Chondrocyte (in vitro differentiated cells): ENCODE measurements at regions not wholly inside any gene's neighbourhood (a gene's known extent, or its start where the extent isn't known, plus 50 kb on each side); places are given as distances from the start of the nearest gene placed in this dataset.

Experiments
- DNase-seq: peaks from one replicate; pipeline ENCODE4 v3.0.0; 2021; ENCODE audit warnings: mixed read lengths, low spot score
- H3K27ac Mint-ChIP-seq: one replicate; pipeline ENCODE4 v1.8.0; 2021; ENCODE audit warnings: mild to moderate bottlenecking, moderate library complexity, mixed read lengths; ENCODE audit not compliant: unreplicated experiment
- H3K27me3 Mint-ChIP-seq: 2 replicates; pipeline ENCODE4 v1.8.0; 2021; ENCODE audit warnings: low read depth, mixed read lengths
- H3K36me3 Mint-ChIP-seq: 2 replicates; pipeline ENCODE4 v1.8.0; 2021; ENCODE audit warnings: low read depth, mixed read lengths
- H3K4me1 Mint-ChIP-seq: 2 replicates; pipeline ENCODE4 v1.8.0; 2021; ENCODE audit warnings: low read depth, mild to moderate bottlenecking, mixed read lengths
- H3K4me3 Mint-ChIP-seq: one replicate; pipeline ENCODE4 v1.8.0; 2021; ENCODE audit warnings: mild to moderate bottlenecking, moderate library complexity, mixed read lengths; ENCODE audit not compliant: unreplicated experiment
- H3K9me3 Mint-ChIP-seq: 2 replicates; pipeline ENCODE4 v1.8.0; 2021; ENCODE audit warnings: low read depth, mixed read lengths
- CTCF ChIP-seq: fragments of 200-600 bp; sonication (generic); IDR thresholded peaks from 2 replicates; pipeline ENCODE4 v1.5.0; 2021; ENCODE audit warnings: antibody characterized with exemption, mild to moderate bottlenecking, moderate library complexity

DNA sequence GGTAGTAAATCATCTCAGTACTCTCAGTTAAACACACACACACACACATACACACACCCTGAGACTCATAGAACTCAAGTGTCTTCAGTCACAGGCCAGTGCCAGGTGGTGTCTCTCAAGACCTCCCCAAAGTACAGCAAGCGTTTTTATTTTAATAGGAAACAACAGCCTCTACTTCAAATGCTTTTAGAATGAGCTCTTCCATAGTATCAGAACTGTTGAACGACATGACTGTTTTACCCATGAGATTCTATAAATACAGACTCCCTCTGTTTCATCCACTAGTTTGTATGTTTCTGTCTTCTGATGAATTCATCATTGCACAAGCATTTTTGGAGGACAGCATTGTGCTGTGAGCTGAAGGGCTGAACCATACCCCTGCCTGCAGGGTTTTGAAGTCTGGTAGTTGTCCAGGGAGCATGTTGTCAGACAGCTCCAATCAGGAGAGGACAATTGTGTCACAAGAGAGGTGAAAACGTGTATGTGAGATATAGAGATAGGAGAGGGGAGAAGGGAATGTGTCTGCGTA, 201.0 kb upstream of the BCL6 start:
- no peaks in the 10 kb centered on the region for H3K9me3 Mint-ChIP-seq
- TF ChIP-seq CTCF: no peak
- H3K36me3 Mint-ChIP-seq: no peaks in the 10 kb centered on the region
- H3K27me3 Mint-ChIP-seq: no peaks in the 10 kb centered on the region
- H3K27ac Mint-ChIP-seq: peak overlapping the region; percentile 2
- H3K4me3 Mint-ChIP-seq: no peak overlapping the region
- peaks cover 7% of the 10 kb centered on the region for H3K4me1 Mint-ChIP-seq
- DNase-seq: no peak

- H3K9me3 Mint-ChIP-seq: no peaks in the 10 kb centered on the region
- no peak for DNase-seq
- H3K27me3 Mint-ChIP-seq: no peaks in the 10 kb centered on the region
- H3K4me1 Mint-ChIP-seq: peaks cover 7% of the 10 kb centered on the region
- no peak overlapping the region for H3K27ac Mint-ChIP-seq
- no peaks in the 10 kb centered on the region for H3K36me3 Mint-ChIP-seq
- no peak for TF ChIP-seq CTCF
- no peak overlapping the region for H3K4me3 Mint-ChIP-seq
Measured at GRCh38 chr3:187946981-187947380, 201.7 kb upstream of the BCL6 start.

- no peak for TF ChIP-seq CTCF
- DNase-seq: no peak
- no peak overlapping the region for H3K27ac Mint-ChIP-seq
- H3K4me3 Mint-ChIP-seq: no peak overlapping the region
- no peaks in the 10 kb centered on the region for H3K9me3 Mint-ChIP-seq
- no peaks in the 10 kb centered on the region for H3K36me3 Mint-ChIP-seq
- H3K27me3 Mint-ChIP-seq: no peaks in the 10 kb centered on the region
- peaks cover 7% of the 10 kb centered on the region for H3K4me1 Mint-ChIP-seq
Measured at GRCh38 chr3:187947927-187948682, 202.8 kb upstream of the BCL6 start.

DNA sequence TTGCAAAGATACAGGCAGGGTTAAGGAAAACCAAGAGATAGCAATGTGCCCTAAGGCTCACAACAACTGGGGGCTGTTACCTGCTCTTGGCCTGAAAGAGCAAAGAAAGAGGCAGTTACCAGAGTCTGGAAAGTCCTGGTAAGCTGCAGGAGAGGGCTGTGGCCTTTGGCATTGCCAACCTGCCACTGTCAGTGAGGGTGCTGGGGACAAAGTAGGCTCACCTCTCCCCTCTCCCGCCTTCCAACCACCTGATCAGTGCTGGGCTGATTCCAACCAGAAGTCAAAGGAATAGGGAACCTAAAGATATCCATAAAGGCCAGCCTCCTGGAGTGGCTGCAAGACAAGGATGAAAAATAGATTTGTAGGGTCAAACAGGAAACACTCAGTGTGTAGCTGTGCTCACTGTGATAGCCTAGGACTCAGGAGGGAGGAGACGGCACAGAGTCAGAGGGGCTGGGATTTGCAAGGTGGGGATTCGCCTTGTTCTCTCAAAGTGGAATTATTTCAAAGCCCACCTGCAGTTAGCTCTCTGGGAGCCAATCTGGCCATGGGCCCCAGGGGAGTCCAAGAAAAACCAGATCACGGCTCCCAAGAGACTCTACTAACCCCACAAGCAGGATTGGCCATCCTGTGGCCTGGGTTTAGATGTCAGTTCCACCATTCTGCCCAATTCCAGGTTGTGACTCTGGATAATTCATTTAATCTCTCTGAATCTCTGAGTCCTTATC, 204.0 kb upstream of the BCL6 start:
- Mint-ChIP-seq H3K4me1 (peaks cover 7% of the 10 kb centered on the region), H3K36me3 (no peaks in the 10 kb centered on the region), H3K4me3 (no peak overlapping the region), H3K27ac (no peak overlapping the region), H3K27me3 (no peaks in the 10 kb centered on the region), H3K9me3 (no peaks in the 10 kb centered on the region)
- DNase-seq: no peak
- TF ChIP-seq CTCF: no peak

GRCh38 chr3:187950671-187951070, 203.3 kb upstream of the LPP start:
- Mint-ChIP-seq H3K9me3 (no peaks in the 10 kb centered on the region), H3K27me3 (no peaks in the 10 kb centered on the region), H3K27ac (no peak overlapping the region), H3K4me1 (peaks cover 17% of the 10 kb centered on the region), H3K36me3 (no peaks in the 10 kb centered on the region), H3K4me3 (no peak overlapping the region)
- TF ChIP-seq CTCF: no peak
- DNase-seq: no peak
